Keratinocyte (primary cell): ENCODE measurements at regions not wholly inside any gene's neighbourhood (a gene's known extent, or its start where the extent isn't known, plus 50 kb on each side); places are given as distances from the start of the nearest gene placed in this dataset.

Experiments
- DNase-seq: peaks from one replicate; pipeline ENCODE4 v3.0.0-alpha.2; 2011; ENCODE audit warnings: low read depth, missing footprints, low spot score
- FAIRE-seq: peaks from 2 replicates; lab custom pipeline; 2011; peaks lifted over from hg19 to GRCh38; lab: Jason Lieb, UNC
- H2AFZ ChIP-seq: 2 replicates; pipeline ENCODE4 v1.6.0; 2012; ENCODE audit warnings: low read length, control low read depth, inconsistent platforms; ENCODE audit not compliant: control insufficient read depth
- H3K27ac ChIP-seq: 2 replicates; pipeline ENCODE4 v1.5.1; 2011; ENCODE audit warnings: low read length; ENCODE audit not compliant: control insufficient read depth, insufficient read depth
- H3K27me3 ChIP-seq: 3 replicates; pipeline ENCODE4 v1.6.0; 2011; ENCODE audit warnings: low read length; ENCODE audit not compliant: control insufficient read depth, insufficient read depth; ENCODE audit errors: extremely low read depth
- H3K36me3 ChIP-seq, 2 experiments: 2 replicates in 1 of 2; 3 replicates in 1 of 2; pipeline ENCODE4 v1.5.1; 2011; ENCODE audit warnings: low read length in 2 of 2, mild to moderate bottlenecking in 1 of 2; ENCODE audit not compliant: control insufficient read depth in 2 of 2, insufficient read depth in 2 of 2; ENCODE audit errors: extremely low read depth in 1 of 2
- H3K4me1 ChIP-seq: 3 replicates; pipeline ENCODE4 v1.5.1; 2011; ENCODE audit warnings: low read length; ENCODE audit not compliant: control insufficient read depth, insufficient read depth; ENCODE audit errors: extremely low read depth
- H3K4me2 ChIP-seq: 3 replicates; pipeline ENCODE4 v1.6.0; 2011; ENCODE audit warnings: low read depth, low read length; ENCODE audit not compliant: control insufficient read depth, insufficient read depth; ENCODE audit errors: extremely low read depth
- H3K4me3 ChIP-seq, 3 experiments: fragments of 200-600 bp in 1 of 3; sonication (generic) in 1 of 3; 2 replicates in 2 of 3; 3 replicates in 1 of 3; pipeline ENCODE4 v1.5.1; 2011 to 2016; ENCODE audit warnings: low read length in 3 of 3, mild to moderate bottlenecking in 3 of 3, control low read depth in 2 of 3, inconsistent platforms in 1 of 3, low read depth in 1 of 3, mixed read lengths in 1 of 3, mixed run types in 1 of 3, moderate library complexity in 1 of 3; ENCODE audit not compliant: control insufficient read depth in 2 of 3, insufficient read depth in 2 of 3; ENCODE audit errors: extremely low read depth in 1 of 3
- H3K79me2 ChIP-seq: 2 replicates; pipeline ENCODE4 v1.6.0; 2012; ENCODE audit warnings: low read length; ENCODE audit not compliant: control insufficient read depth, insufficient read depth
- H3K9ac ChIP-seq: 3 replicates; pipeline ENCODE4 v1.6.0; 2011; ENCODE audit warnings: low read length; ENCODE audit not compliant: control insufficient read depth, insufficient read depth; ENCODE audit errors: extremely low read depth
- H3K9me1 ChIP-seq: 3 replicates; pipeline ENCODE4 v1.6.0; 2011; ENCODE audit warnings: low read length; ENCODE audit not compliant: control insufficient read depth, insufficient read depth; ENCODE audit errors: extremely low read depth
- H3K9me3 ChIP-seq: 2 replicates; pipeline ENCODE4 v1.5.1; 2012; ENCODE audit warnings: low read depth, low read length; ENCODE audit not compliant: control insufficient read depth
- H4K20me1 ChIP-seq: 3 replicates; pipeline ENCODE4 v1.6.0; 2011; ENCODE audit warnings: low read length; ENCODE audit not compliant: control insufficient read depth, insufficient read depth; ENCODE audit errors: extremely low read depth
- CTCF ChIP-seq, 3 experiments: IDR thresholded peaks in 1 of 3; conservative IDR thresholded peaks in 1 of 3; optimal IDR thresholded peaks in 1 of 3; 2 replicates in 2 of 3; 3 replicates in 1 of 3; pipeline versions ENCODE3 to v1.5.1; 2011; ENCODE audit warnings: low read length in 3 of 3, mild to moderate bottlenecking in 3 of 3, moderate library complexity in 2 of 3, control low read depth in 1 of 3, inconsistent platforms in 1 of 3; ENCODE audit not compliant: insufficient read depth in 2 of 3; ENCODE audit errors: extremely low read depth in 1 of 3
- EZH2 ChIP-seq: IDR thresholded peaks from one replicate; pipeline ENCODE4 v1.6.1; 2012; ENCODE audit warnings: inconsistent platforms, mild to moderate bottlenecking, low read length, moderate library complexity
- dilution Hi-C: fragments of 300-500 bp; cut with MboI; formaldehyde crosslinking; loops from one replicate; pipeline ENCODE4 v1.7.0; 2020; ENCODE audit warnings: low sequenced_read_pairs; ENCODE audit not compliant: extremely low pct_ligation_motif_present

GRCh38 chr5:174172152-174172551 is 126.6 kb downstream of the NSG2 start:
- dilution Hi-C loops: no loop called here

GRCh38 chr5:174172566-174172965 is 127.1 kb downstream of the NSG2 start:
- DNase-seq (no peak), FAIRE-seq (no peak)
- H3K27me3 ChIP-seq: no peaks in the 10 kb centered on the region
- dilution Hi-C loops: no loop called here
- H3K27ac ChIP-seq: no peak overlapping the region
- no peaks in the 10 kb centered on the region for H3K4me1 ChIP-seq
- no peak overlapping the region for H3K4me2 ChIP-seq
- no peak overlapping the region for H3K9ac ChIP-seq
- no peak overlapping the region for H2AFZ ChIP-seq
- TF ChIP-seq CTCF (optimal IDR thresholded peaks at IDR 0.05 in 1 of 3, IDR thresholded peaks at IDR 0.05 in 1 of 3, conservative IDR thresholded peaks at IDR 0.05 in 1 of 3; ENCODE audit: extremely low read depth in 1 of 3, insufficient read depth in 2 of 3, low read length in 3 of 3) (no peak), EZH2 (no peak)
- no peak overlapping the region for H3K4me3 ChIP-seq
- H4K20me1 ChIP-seq: no peaks in the 10 kb centered on the region
- H3K79me2 ChIP-seq: no peaks in the 10 kb centered on the region
- no peaks in the 10 kb centered on the region for H3K36me3 ChIP-seq
- H3K9me3 ChIP-seq: no peaks in the 10 kb centered on the region
- H3K9me1 ChIP-seq: no peaks in the 10 kb centered on the region

More at GRCh38 chr5:174172152-174172551, 126.6 kb downstream of the NSG2 start:
- H3K4me1 ChIP-seq: no peaks in the 10 kb centered on the region
- no peak overlapping the region for H3K4me2 ChIP-seq
- H3K9me3 ChIP-seq: no peaks in the 10 kb centered on the region
- DNase-seq: no peak
- no peaks in the 10 kb centered on the region for H3K36me3 ChIP-seq
- H3K27me3 ChIP-seq: no peaks in the 10 kb centered on the region
- H3K4me3 ChIP-seq: no peak overlapping the region
- no peaks in the 10 kb centered on the region for H3K9me1 ChIP-seq
- H2AFZ ChIP-seq: no peak overlapping the region
- FAIRE-seq: no peak
- TF ChIP-seq CTCF (optimal IDR thresholded peaks at IDR 0.05 in 1 of 3, IDR thresholded peaks at IDR 0.05 in 1 of 3, conservative IDR thresholded peaks at IDR 0.05 in 1 of 3; ENCODE audit: extremely low read depth in 1 of 3, insufficient read depth in 2 of 3, low read length in 3 of 3): no peak
- TF ChIP-seq EZH2: no peak
- H3K27ac ChIP-seq: no peak overlapping the region
- H4K20me1 ChIP-seq: no peaks in the 10 kb centered on the region
- no peaks in the 10 kb centered on the region for H3K79me2 ChIP-seq
- H3K9ac ChIP-seq: no peak overlapping the region
